ENCODE measurements at regions not wholly inside any gene's neighbourhood (a gene's known extent, or its start where the extent isn't known, plus 50 kb on each side); places are given as distances from the start of the nearest gene placed in this dataset.
"Not testable (repeated sequence)": the region's sequence is repeated elsewhere in the genome, so short reads cannot be mapped to it uniquely, and the experiment has no call there.

- H3K4me3 ChIP-seq; intact Hi-C loops (cut with DNase I); H3K27me3 ChIP-seq; H3K27ac ChIP-seq; H3K9me3 ChIP-seq; H3K36me3 ChIP-seq (replicated peaks in 1 of 2; ENCODE audit: insufficient read depth in 1 of 2, low read depth in 2 of 2); DNase-seq; H3K4me1 ChIP-seq; ATAC-seq: not testable (repeated sequence)
- 55 to 65% methylated on average over 4 of the region's 4 CpGs for WGBS, 2 donors
Observed at GRCh38 chrX:71822314-71822713, 59.2 kb downstream of the CXorf49B start.

GRCh38 chrX:71823391-71824057, 60.4 kb downstream of the CXorf49B start:
- no peak overlapping the region for H3K27ac ChIP-seq
- no peaks in the 10 kb centered on the region for H3K27me3 ChIP-seq
- TF ChIP-seq CTCF (IDR thresholded peaks at IDR 0.05) (no peak), POLR2A (IDR thresholded peaks at IDR 0.05) (no peak)
- no peak for DNase-seq
- no peak overlapping the region for H3K4me3 ChIP-seq
- no peaks in the 10 kb centered on the region for H3K36me3 ChIP-seq (replicated peaks in 1 of 2; ENCODE audit: insufficient read depth in 1 of 2, low read depth in 2 of 2)
- WGBS, 2 donors, result 57 to 70% methylated on average over 2 to 8 of the region's 12 CpGs
- H3K4me1 ChIP-seq, result no peaks in the 10 kb centered on the region
- H3K9me3 ChIP-seq, result no peaks in the 10 kb centered on the region
- intact Hi-C loops (cut with DNase I), result no loop called here
- ATAC-seq, result no peak

GRCh38 chrX:71828086-71828485, 64.9 kb downstream of the CXorf49B start:
- H3K9me3 ChIP-seq, result no peaks in the 10 kb centered on the region
- 100% methylated on average over 2 of the region's 6 CpGs; no CpG with 5 or more reads in 1 of the 2 donors for WGBS, 2 donors
- no peak for ATAC-seq
- no peaks in the 10 kb centered on the region for H3K36me3 ChIP-seq (replicated peaks in 1 of 2; ENCODE audit: insufficient read depth in 1 of 2, low read depth in 2 of 2)
- no peak overlapping the region for H3K27ac ChIP-seq
- no peak for DNase-seq
- TF ChIP-seq CTCF (IDR thresholded peaks at IDR 0.05) (no peak), POLR2A (IDR thresholded peaks at IDR 0.05) (no peak)
- intact Hi-C loops (cut with DNase I), result no loop called here
- H3K4me1 ChIP-seq, result no peaks in the 10 kb centered on the region
- H3K4me3 ChIP-seq, result no peak overlapping the region
- no peaks in the 10 kb centered on the region for H3K27me3 ChIP-seq

- 50 to 67% methylated on average over 4 of the region's 4 CpGs for WGBS, 2 donors
- H3K36me3 ChIP-seq (replicated peaks in 1 of 2; ENCODE audit: insufficient read depth in 1 of 2, low read depth in 2 of 2); H3K27ac ChIP-seq; H3K9me3 ChIP-seq; intact Hi-C loops (cut with DNase I); H3K27me3 ChIP-seq; ATAC-seq; H3K4me3 ChIP-seq; DNase-seq; H3K4me1 ChIP-seq: not testable (repeated sequence)
Observed at GRCh38 chrX:71838092-71838491, 72.6 kb upstream of the NHSL2 start.

- 55% methylated on average over 1 of the region's 1 CpG; no CpG with 5 or more reads in 1 of the 2 donors for WGBS, 2 donors
- Histone ChIP-seq H3K27me3 (no peaks in the 10 kb centered on the region), H3K4me1 (no peaks in the 10 kb centered on the region), H3K9me3 (no peaks in the 10 kb centered on the region), H3K36me3 (replicated peaks in 1 of 2; ENCODE audit: insufficient read depth in 1 of 2, low read depth in 2 of 2) (no peaks in the 10 kb centered on the region), H3K27ac (no peak overlapping the region), H3K4me3 (no peak overlapping the region)
- ATAC-seq, result no peak
- no peak for DNase-seq
- TF ChIP-seq CTCF (IDR thresholded peaks at IDR 0.05), result no peak
- no peak for TF ChIP-seq POLR2A (IDR thresholded peaks at IDR 0.05)
- intact Hi-C loops (cut with DNase I), result no loop called here
Observed at GRCh38 chrX:71846429-71846828, 64.2 kb upstream of the NHSL2 start.

- ATAC-seq, result no peak
Observed at GRCh38 chrX:71852182-71852581, 58.5 kb upstream of the NHSL2 start.

More at GRCh38 chrX:71852182-71852581, 58.5 kb upstream of the NHSL2 start:
- 67 to 72% methylated on average over 9 of the region's 9 CpGs for WGBS, 2 donors
- Histone ChIP-seq H3K27ac (no peak overlapping the region), H3K36me3 (replicated peaks in 1 of 2; ENCODE audit: insufficient read depth in 1 of 2, low read depth in 2 of 2) (no peaks in the 10 kb centered on the region), H3K9me3 (no peaks in the 10 kb centered on the region), H3K4me3 (no peak overlapping the region), H3K4me1 (no peaks in the 10 kb centered on the region), H3K27me3 (no peaks in the 10 kb centered on the region)
- TF ChIP-seq CTCF (IDR thresholded peaks at IDR 0.05) (no peak), POLR2A (IDR thresholded peaks at IDR 0.05) (no peak)
- intact Hi-C loops (cut with DNase I), result no loop called here
- no peak for DNase-seq

Data from body of pancreas (tissue), 4 donors.